H1 (cell line): ENCODE measurements at regions not wholly inside any gene's neighbourhood (a gene's known extent, or its start where the extent isn't known, plus 50 kb on each side); places are given as distances from the start of the nearest gene placed in this dataset.

Experiments used
- CTCF ChIA-PET: fragments of 300-600 bp; sonication (Branson Sonifier 250); formaldehyde crosslinking; loops from one replicate; lab custom pipeline; 2021; ENCODE audit not compliant: partially characterized antibody; lab: Charles Lee
- POLR2A ChIA-PET: fragments of 300-600 bp; sonication (Branson Sonifier 250); formaldehyde crosslinking; loops from one replicate; lab custom pipeline; 2021; ENCODE audit warnings: inconsistent platforms; ENCODE audit not compliant: partially characterized antibody; lab: Charles Lee
- DNase-seq, 2 experiments: peaks; one replicate each; pipeline versions ENCODE4 v3.0.0 to v3.0.0-alpha.2; 2010 to 2022; ENCODE audit warnings: low spot score in 2 of 2, low read depth in 1 of 2, mixed read lengths in 1 of 2
- FAIRE-seq: peaks from 2 replicates; lab custom pipeline; 2011; peaks lifted over from hg19 to GRCh38; lab: Jason Lieb, UNC
- H2AFZ ChIP-seq: 2 replicates; pipeline ENCODE4 v1.8.1; 2012; ENCODE audit warnings: low read length, inconsistent platforms
- H2AK5ac ChIP-seq: 2 replicates; pipeline ENCODE4 v1.6.1; 2013; ENCODE audit warnings: low read depth, low read length
- H2BK120ac ChIP-seq: replicated peaks from 2 replicates; pipeline ENCODE3; 2013; ENCODE audit warnings: low read depth, low read length, inconsistent platforms
- H2BK12ac ChIP-seq: 2 replicates; pipeline ENCODE4 v1.6.1; 2013; ENCODE audit warnings: low read depth, low read length
- H2BK15ac ChIP-seq: 2 replicates; pipeline ENCODE4 v1.6.1; 2013; ENCODE audit warnings: low read length
- H2BK20ac ChIP-seq: 2 replicates; pipeline ENCODE4 v1.6.1; 2013; ENCODE audit warnings: low read length
- H2BK5ac ChIP-seq: 2 replicates; pipeline ENCODE4 v1.6.1; 2013; ENCODE audit warnings: low read depth, low read length
- H3K14ac ChIP-seq: 2 replicates; pipeline ENCODE4 v1.6.1; 2013; ENCODE audit warnings: inconsistent platforms; ENCODE audit not compliant: insufficient read length
- H3K18ac ChIP-seq: 2 replicates; pipeline ENCODE4 v1.6.1; 2013; ENCODE audit warnings: low read length; ENCODE audit errors: extremely low read depth
- H3K23ac ChIP-seq: 2 replicates; pipeline ENCODE4 v1.6.1; 2013; ENCODE audit warnings: inconsistent platforms; ENCODE audit not compliant: insufficient read length
- H3K23me2 ChIP-seq: 2 replicates; pipeline ENCODE4 v1.6.1; 2013; ENCODE audit warnings: low read depth, low read length
- H3K27ac ChIP-seq: 2 replicates; pipeline ENCODE4 v1.6.1; 2011; ENCODE audit warnings: low read depth, low read length, inconsistent platforms
- H3K27me3 ChIP-seq, 4 experiments: replicated peaks in 1 of 4; 1 replicate in 1 of 4; 2 replicates in 3 of 4; pipeline versions ENCODE4 v1.6.1 to v1.8.1; 2011 to 2013; ENCODE audit warnings: low read length in 3 of 4, mild to moderate bottlenecking in 3 of 4, inconsistent platforms in 2 of 4, mixed read lengths in 2 of 4, moderate library complexity in 1 of 4; ENCODE audit not compliant: control insufficient read depth in 3 of 4, insufficient read depth in 3 of 4; ENCODE audit errors: extremely low read depth in 1 of 4
- H3K36me3 ChIP-seq, 4 experiments: 2 replicates each; pipeline versions ENCODE4 v1.6.1 to v1.8.1; 2011 to 2013; ENCODE audit warnings: mild to moderate bottlenecking in 4 of 4, low read length in 3 of 4, moderate library complexity in 2 of 4, control low read depth in 1 of 4, inconsistent platforms in 1 of 4; ENCODE audit not compliant: insufficient read depth in 4 of 4, control insufficient read depth in 2 of 4
- H3K4ac ChIP-seq: replicated peaks from 2 replicates; pipeline ENCODE3; 2013; ENCODE audit warnings: low read length, low read depth, mixed read lengths, inconsistent platforms; ENCODE audit not compliant: insufficient read length
- H3K4me1 ChIP-seq, 4 experiments: replicated peaks in 1 of 4; 1 replicate in 1 of 4; 2 replicates in 3 of 4; pipeline versions ENCODE4 v1.6.1 to v1.8.1; 2011 to 2013; ENCODE audit warnings: low read length in 3 of 4, inconsistent platforms in 2 of 4, mixed read lengths in 1 of 4; ENCODE audit not compliant: insufficient read depth in 4 of 4, control insufficient read depth in 3 of 4
- H3K4me2 ChIP-seq, 2 experiments: 2 replicates each; pipeline versions ENCODE4 v1.6.1 to v1.8.1; 2011 to 2013; ENCODE audit warnings: low read depth in 2 of 2, low read length in 2 of 2, control low read depth in 1 of 2, inconsistent platforms in 1 of 2, mild to moderate bottlenecking in 1 of 2; ENCODE audit not compliant: insufficient read depth in 1 of 2
- H3K4me3 ChIP-seq, 4 experiments: fragments of 200-600, 300-600 bp in 1 of 4; sonication (generic), shearing (Covaris generic), sonication (Bioruptor Twin) in 1 of 4; 2 replicates each; pipeline versions ENCODE4 v1.5.1 to v1.8.1; 2011 to 2016; ENCODE audit warnings: low read length in 4 of 4, low read depth in 3 of 4, control low read depth in 2 of 4, inconsistent platforms in 2 of 4, mild to moderate bottlenecking in 2 of 4, mixed read lengths in 1 of 4, moderate library complexity in 1 of 4; ENCODE audit not compliant: insufficient read depth in 2 of 4; ENCODE audit errors: extremely low read depth in 1 of 4
- H3K56ac ChIP-seq: replicated peaks from 2 replicates; pipeline ENCODE3; 2013; ENCODE audit warnings: low read depth, mild to moderate bottlenecking, mixed read lengths, low read length, inconsistent platforms; ENCODE audit not compliant: insufficient read length
- H3K79me1 ChIP-seq: 2 replicates; pipeline ENCODE4 v1.6.1; 2013; ENCODE audit warnings: low read depth, low read length, control low read depth
- H3K79me2 ChIP-seq, 2 experiments: 2 replicates each; pipeline versions ENCODE4 v1.6.1 to v1.8.1; 2012 to 2013; ENCODE audit warnings: low read length in 2 of 2, mild to moderate bottlenecking in 2 of 2, inconsistent platforms in 1 of 2; ENCODE audit not compliant: insufficient read depth in 2 of 2, control insufficient read depth in 1 of 2
- H3K9ac ChIP-seq, 4 experiments: replicated peaks in 1 of 4; 1 replicate in 1 of 4; 2 replicates in 3 of 4; pipeline versions ENCODE4 v1.6.1 to v1.8.1; 2011 to 2013; ENCODE audit warnings: low read depth in 3 of 4, low read length in 3 of 4, control low read depth in 2 of 4, mild to moderate bottlenecking in 2 of 4, moderate library complexity in 2 of 4, inconsistent platforms in 1 of 4; ENCODE audit errors: extremely low read depth in 1 of 4
- H3K9me3 ChIP-seq, 2 experiments: 2 replicates each; pipeline versions ENCODE4 v1.6.1 to v1.8.1; 2012 to 2013; ENCODE audit warnings: mild to moderate bottlenecking in 2 of 2, moderate library complexity in 2 of 2, control low read depth in 1 of 2, inconsistent platforms in 1 of 2, low read depth in 1 of 2, low read length in 1 of 2, mixed read lengths in 1 of 2; ENCODE audit not compliant: insufficient read depth in 2 of 2
- H4K20me1 ChIP-seq, 2 experiments: replicated peaks in 1 of 2; 2 replicates each; pipeline versions ENCODE3 to v1.8.1; 2011 to 2013; ENCODE audit warnings: inconsistent platforms in 2 of 2, low read length in 2 of 2, mild to moderate bottlenecking in 1 of 2; ENCODE audit not compliant: insufficient read depth in 2 of 2, control insufficient read depth in 1 of 2
- H4K5ac ChIP-seq: 2 replicates; pipeline ENCODE4 v1.6.1; 2013; ENCODE audit warnings: low read length, low read depth, mixed read lengths, inconsistent platforms; ENCODE audit not compliant: insufficient read length
- H4K8ac ChIP-seq: 2 replicates; pipeline ENCODE4 v1.8.0; 2013; ENCODE audit warnings: mild to moderate bottlenecking, moderate library complexity, low read length, inconsistent platforms; ENCODE audit not compliant: insufficient read depth; ENCODE audit errors: extremely low read depth
- H4K91ac ChIP-seq: replicated peaks from 2 replicates; pipeline ENCODE3; 2013; ENCODE audit warnings: low read length, mixed read lengths, inconsistent platforms; ENCODE audit not compliant: insufficient read length
- ASH2L ChIP-seq: fragments of 200-600, 300-600 bp; sonication (generic); IDR thresholded peaks from one replicate; pipeline ENCODE4 v1.7.1; 2017; ENCODE audit warnings: low read length
- BACH1 ChIP-seq: IDR thresholded peaks from 2 replicates; pipeline ENCODE4 v1.6.1; 2012; ENCODE audit warnings: low read length, improper control_type of control experiment
- BCL11A ChIP-seq, 2 experiments: IDR thresholded peaks; one replicate each; pipeline ENCODE4 v1.6.1; 2011; ENCODE audit warnings: low read depth in 2 of 2, low read length in 2 of 2, mild to moderate bottlenecking in 2 of 2
- HDAC2 ChIP-seq, 2 experiments: fragments of 300-600 bp in 1 of 2; sonication (generic) in 1 of 2; IDR thresholded peaks; 2 replicates each; pipeline ENCODE4 v1.6.1; 2011 to 2012; ENCODE audit warnings: low read depth in 2 of 2, low read length in 2 of 2, mild to moderate bottlenecking in 2 of 2, moderate library complexity in 2 of 2, borderline replicate concordance in 1 of 2, inconsistent platforms in 1 of 2
- JUND ChIP-seq: IDR thresholded peaks from 2 replicates; pipeline ENCODE4 v1.6.1; 2011; ENCODE audit warnings: mild to moderate bottlenecking, improper control_type of control experiment, low read length
- SP4 ChIP-seq: IDR thresholded peaks from 2 replicates; pipeline ENCODE4 v1.6.1; 2012; ENCODE audit warnings: low read length, inconsistent platforms
- WGBS, 2 experiments: shearing (Covaris generic) in 1 of 2; methylation state at CpG; one replicate each; pipeline versions ENCODE4 v1.1.6 to v1.1.7; 2013 to 2015; ENCODE audit warnings: low lambda C conversion rate in 2 of 2, mixed read lengths in 2 of 2, inconsistent platforms in 1 of 2, low coverage in 1 of 2, missing lambda C conversion rate in 1 of 2; ENCODE audit not compliant: insufficient replicate concordance in 2 of 2, insufficient coverage in 1 of 2, insufficient read length in 1 of 2; ENCODE audit errors: extremely low coverage in 1 of 2, missing lambda C conversion rate in 1 of 2; 5-methylcytosine and 5-hydroxymethylcytosine counted together

DNA sequence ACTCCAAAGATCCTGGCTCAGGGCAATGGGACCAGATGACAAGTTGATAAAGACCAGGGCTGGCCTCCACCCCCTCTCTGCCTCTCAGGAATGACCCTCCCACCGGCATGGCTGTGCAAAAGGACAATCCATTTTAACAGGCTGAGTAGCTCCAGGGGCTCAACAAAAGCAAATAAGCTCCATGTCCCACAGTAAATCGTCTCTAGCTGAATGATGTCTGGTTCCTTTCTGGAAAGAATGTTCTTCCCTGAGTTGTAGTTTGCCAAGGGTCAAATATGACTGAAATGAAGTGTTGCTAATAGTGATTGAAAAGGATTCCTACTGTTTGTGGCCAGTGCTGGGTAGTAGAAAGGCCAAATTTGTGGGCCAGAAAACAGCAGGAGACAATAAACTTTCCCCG, 434.4 kb upstream of the ETAA1 start:
- no peak overlapping the region for H4K91ac ChIP-seq
- H3K23me2 ChIP-seq, result no peaks in the 10 kb centered on the region
- H3K36me3 ChIP-seq, result no peaks in the 10 kb centered on the region
- H3K56ac ChIP-seq, result no peak overlapping the region
- CTCF ChIA-PET, result interaction anchor here (0.6 to 1.0 kb wide), 2 partner anchors 18 to 619 kb away, joined by 3 read pairs; no protein-coding TSS in a partner anchor
- H2BK12ac ChIP-seq, result no peak overlapping the region
- 0 out of 2 replicates have a peak overlapping the region, but pooled peaks have one; percentile 13 for H2AFZ ChIP-seq
- H2BK120ac ChIP-seq, result no peak overlapping the region
- no peak overlapping the region for H2AK5ac ChIP-seq
- no peak overlapping the region for H3K23ac ChIP-seq
- H4K20me1 ChIP-seq, result no peaks in the 10 kb centered on the region
- H3K4me3 ChIP-seq, result no peak overlapping the region
- no peaks in the 10 kb centered on the region for H3K79me2 ChIP-seq
- H2BK20ac ChIP-seq, result no peak overlapping the region
- H3K18ac ChIP-seq, result no peak overlapping the region
- no peak for DNase-seq
- no peaks in the 10 kb centered on the region for H3K9me3 ChIP-seq
- H3K4me1 ChIP-seq, result peaks cover 0 to 3% (median 0%) of the 10 kb centered on the region in 4 experiments; a peak in 1 of 7 replicates
- H3K27ac ChIP-seq, result no peak overlapping the region
- H3K79me1 ChIP-seq, result no peaks in the 10 kb centered on the region
- H3K4me2 ChIP-seq, result no peak overlapping the region
- H4K5ac ChIP-seq, result no peak overlapping the region
- no peak overlapping the region for H4K8ac ChIP-seq
- H3K14ac ChIP-seq, result no peak overlapping the region
- POLR2A ChIA-PET, result no interaction called here
- no peak for FAIRE-seq
- no peak overlapping the region for H3K9ac ChIP-seq
- H3K4ac ChIP-seq, result no peak overlapping the region
- WGBS, 2 experiments, result 93% methylated on average over 3 of the region's 3 CpGs; no CpG with 5 or more reads in 1 of the 2 experiments
- H2BK15ac ChIP-seq, result no peak overlapping the region
- H2BK5ac ChIP-seq, result no peak overlapping the region
- no peaks in the 10 kb centered on the region for H3K27me3 ChIP-seq
- TF ChIP-seq ASH2L, result no peak
- no peak for TF ChIP-seq BCL11A (IDR thresholded peaks at IDR 0.05; ENCODE audit: low read depth in 2 of 2, low read length in 2 of 2)
- TF ChIP-seq SP4, result no peak
- no peak for TF ChIP-seq JUND
- TF ChIP-seq HDAC2 (IDR thresholded peaks at IDR 0.05; ENCODE audit: borderline replicate concordance in 1 of 2, low read depth in 2 of 2, low read length in 2 of 2), result no peak
- no peak for TF ChIP-seq BACH1
